PC-3 (cell line): ENCODE measurements at regions not wholly inside any gene's neighbourhood (a gene's known extent, or its start where the extent isn't known, plus 50 kb on each side); places are given as distances from the start of the nearest gene placed in this dataset.
"Not testable (repeated sequence)": the region's sequence is repeated elsewhere in the genome, so short reads cannot be mapped to it uniquely, and the experiment has no call there.

Source experiments
- CTCF ChIP-seq: fragments of 300-600 bp; sonication (generic); conservative IDR thresholded peaks from 2 replicates; pipeline ENCODE4 v1.5.1; 2017; ENCODE audit warnings: antibody characterized with exemption, low read depth, mild to moderate bottlenecking, low read length
- EZH2phosphoT487 ChIP-seq: fragments of 300-600 bp; sonication (generic); IDR thresholded peaks from 2 replicates; pipeline ENCODE4 v1.6.1; 2018; ENCODE audit warnings: mild to moderate bottlenecking, antibody characterized with exemption, low read length, borderline replicate concordance

DNA sequence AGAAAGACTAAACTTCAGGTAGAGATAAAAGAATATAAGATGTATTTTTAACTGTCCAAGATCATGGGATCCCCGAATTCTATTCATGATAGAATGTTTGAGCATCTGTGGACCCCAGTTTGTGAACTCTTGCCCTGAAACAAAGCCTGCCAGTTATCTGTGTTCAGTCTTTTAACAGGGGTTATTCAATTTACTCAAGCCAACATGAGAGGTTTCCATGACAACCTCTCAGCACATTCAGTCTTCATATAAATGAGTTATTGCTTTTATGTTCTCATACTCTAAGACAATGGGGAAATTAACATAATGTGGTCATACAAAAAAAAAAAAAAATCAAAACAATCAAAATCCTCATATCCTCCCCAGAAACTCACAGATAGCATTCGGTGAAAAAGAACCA lies 130.1 kb downstream of the NPIPA5 start:
- TF ChIP-seq CTCF, EZH2phosphoT487: not testable (repeated sequence)
